ENCODE measurements at regions not wholly inside any gene's neighbourhood (a gene's known extent, or its start where the extent isn't known, plus 50 kb on each side); places are given as distances from the start of the nearest gene placed in this dataset.

- intact Hi-C loops (cut with DNase I) = no loop called here
- TF ChIP-seq POLR2A (IDR thresholded peaks at IDR 0.05) = no peak
- TF ChIP-seq CTCF (IDR thresholded peaks at IDR 0.05) = no peak
- TF ChIP-seq EP300 (IDR thresholded peaks at IDR 0.05) = no peak
- Histone ChIP-seq H3K36me3 (no peaks in the 10 kb centered on the region), H3K27ac (no peak overlapping the region), H3K27me3 (no peaks in the 10 kb centered on the region), H3K9me3 (peaks cover 0 to 5% of the 10 kb centered on the region in 2 donors), H3K4me1 (ENCODE audit: insufficient read depth) (no peaks in the 10 kb centered on the region), H3K4me3 (no peak overlapping the region)
- WGBS, 3 donors = 85 to 95% (median 90%) methylated on average over 4 of the region's 4 CpGs
- no peak for DNase-seq
These were observed 110.9 kb upstream of the ROBO1 start for GRCh38 chr3:79878708-79879107.

GRCh38 chr3:79874646-79875045 lies 106.8 kb upstream of the ROBO1 start:
- no peak overlapping the region for H3K4me3 ChIP-seq
- DNase-seq = no peak
- no peaks in the 10 kb centered on the region for H3K4me1 ChIP-seq (ENCODE audit: insufficient read depth)
- no peaks in the 10 kb centered on the region for H3K36me3 ChIP-seq
- TF ChIP-seq CTCF (IDR thresholded peaks at IDR 0.05) (no peak), POLR2A (IDR thresholded peaks at IDR 0.05) (no peak), EP300 (IDR thresholded peaks at IDR 0.05) (no peak)
- intact Hi-C loops (cut with DNase I) = no loop called here
- WGBS, 3 donors = 83 to 86% (median 84%) methylated on average over 4 of the region's 4 CpGs
- H3K27me3 ChIP-seq = no peaks in the 10 kb centered on the region
- no peak overlapping the region for H3K27ac ChIP-seq
- H3K9me3 ChIP-seq = peaks cover 0 to 5% of the 10 kb centered on the region in 2 donors

- no peaks in the 10 kb centered on the region for H3K36me3 ChIP-seq
- H3K27ac ChIP-seq = no peak overlapping the region
- DNase-seq = no peak
- H3K27me3 ChIP-seq = no peaks in the 10 kb centered on the region
- H3K4me1 ChIP-seq (ENCODE audit: insufficient read depth) = no peaks in the 10 kb centered on the region
- H3K9me3 ChIP-seq = no peaks in the 10 kb centered on the region
- H3K4me3 ChIP-seq = no peak overlapping the region
- 4 to 10% (median 8%) methylated on average over 1 of the region's 1 CpG for WGBS, 3 donors
- intact Hi-C loops (cut with DNase I) = no loop called here
- TF ChIP-seq POLR2A (IDR thresholded peaks at IDR 0.05) (no peak), EP300 (IDR thresholded peaks at IDR 0.05) (no peak)
These were observed 104.7 kb upstream of the ROBO1 start for GRCh38 chr3:79872483-79872882.

GRCh38 chr3:79871656-79872055 lies 103.9 kb upstream of the ROBO1 start:
- DNase-seq = no peak
- H3K4me3 ChIP-seq = no peak overlapping the region
- intact Hi-C loops (cut with DNase I) = no loop called here
- H3K27ac ChIP-seq = no peak overlapping the region
- no peaks in the 10 kb centered on the region for H3K4me1 ChIP-seq (ENCODE audit: insufficient read depth)
- 36 to 43% (median 36%) methylated on average over 1 of the region's 1 CpG for WGBS, 3 donors
- TF ChIP-seq EP300 (IDR thresholded peaks at IDR 0.05) (no peak), CTCF (IDR thresholded peaks at IDR 0.05) (no peak), POLR2A (IDR thresholded peaks at IDR 0.05) (no peak)
- no peaks in the 10 kb centered on the region for H3K9me3 ChIP-seq
- H3K27me3 ChIP-seq = no peaks in the 10 kb centered on the region
- H3K36me3 ChIP-seq = no peaks in the 10 kb centered on the region

- Histone ChIP-seq H3K27me3 (no peaks in the 10 kb centered on the region), H3K4me1 (ENCODE audit: insufficient read depth) (no peaks in the 10 kb centered on the region), H3K36me3 (no peaks in the 10 kb centered on the region), H3K27ac (no peak overlapping the region), H3K4me3 (no peak overlapping the region), H3K9me3 (no peaks in the 10 kb centered on the region)
- DNase-seq = no peak
- intact Hi-C loops (cut with DNase I) = no loop called here
- TF ChIP-seq EP300 (IDR thresholded peaks at IDR 0.05) = no peak
- TF ChIP-seq CTCF (IDR thresholded peaks at IDR 0.05) = no peak
- TF ChIP-seq POLR2A (IDR thresholded peaks at IDR 0.05) = no peak
These were observed 102.5 kb upstream of the ROBO1 start for GRCh38 chr3:79870313-79870620.

Measured in ovary (tissue), 7 donors.